GM12864 (cell line): ENCODE measurements at regions not wholly inside any gene's neighbourhood (a gene's known extent, or its start where the extent isn't known, plus 50 kb on each side); places are given as distances from the start of the nearest gene placed in this dataset.

Experiments used
- DNase-seq: peaks from one replicate; pipeline ENCODE4 v3.0.0-alpha.2; 2011; ENCODE audit warnings: low read depth
- H3K4me3 ChIP-seq: 2 replicates; pipeline ENCODE4 v1.5.1; 2011; ENCODE audit warnings: mild to moderate bottlenecking, low read depth, low read length, control low read depth
- CTCF ChIP-seq: IDR thresholded peaks from 2 replicates; pipeline ENCODE4 v1.5.1; 2011; ENCODE audit warnings: low read depth, mild to moderate bottlenecking, moderate library complexity, low read length, control low read depth, inconsistent platforms; ENCODE audit errors: missing control alignments

DNA sequence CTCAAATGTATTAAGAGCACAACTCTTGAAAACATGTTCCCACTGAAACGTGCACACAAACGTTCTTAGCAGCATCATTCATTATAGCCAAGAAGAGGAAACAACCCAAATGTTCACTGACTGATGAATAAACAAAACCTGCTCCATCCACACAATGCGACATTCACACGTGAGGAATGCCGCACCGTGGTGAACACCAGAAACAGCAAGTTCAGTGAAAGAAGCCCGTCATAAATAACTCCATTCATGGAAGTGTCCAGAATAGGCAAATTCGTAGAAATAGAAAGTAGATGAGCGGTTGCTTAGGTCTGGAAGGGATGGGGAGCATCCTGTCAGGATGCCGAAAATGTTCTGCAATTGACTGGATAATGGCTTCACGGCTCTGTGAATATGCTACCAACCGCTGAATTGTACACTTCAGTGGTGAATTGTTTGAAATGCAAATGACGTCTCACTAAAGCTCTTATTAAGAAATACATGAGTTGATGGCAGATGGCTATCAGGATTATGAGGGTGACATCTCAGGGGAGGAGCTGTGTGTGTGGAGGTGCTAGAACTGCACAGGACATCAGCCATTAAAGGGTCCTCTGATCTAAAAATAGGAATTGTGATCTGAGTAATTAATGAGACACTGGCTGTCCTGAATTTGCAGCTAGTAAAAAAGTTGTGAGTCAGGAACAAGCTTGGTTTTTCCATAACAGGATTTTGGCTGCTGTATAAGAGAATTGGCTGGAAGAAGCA is 771.0 kb downstream of the KCNJ18 start:
- DNase-seq = no peak
- no peak overlapping the region for H3K4me3 ChIP-seq
- TF ChIP-seq CTCF = no peak

GRCh38 chr17:22464041-22464440 is 771.7 kb downstream of the KCNJ18 start:
- DNase-seq = no peak
- no peak for TF ChIP-seq CTCF
- no peak overlapping the region for H3K4me3 ChIP-seq

GRCh38 chr17:22467720-22468119 is 775.4 kb downstream of the KCNJ18 start:
- TF ChIP-seq CTCF = no peak
- no peak overlapping the region for H3K4me3 ChIP-seq
- DNase-seq = no peak

GRCh38 chr17:22469101-22469880 is 777.0 kb downstream of the KCNJ18 start:
- DNase-seq = no peak
- no peak for TF ChIP-seq CTCF
- H3K4me3 ChIP-seq = no peak overlapping the region

DNA sequence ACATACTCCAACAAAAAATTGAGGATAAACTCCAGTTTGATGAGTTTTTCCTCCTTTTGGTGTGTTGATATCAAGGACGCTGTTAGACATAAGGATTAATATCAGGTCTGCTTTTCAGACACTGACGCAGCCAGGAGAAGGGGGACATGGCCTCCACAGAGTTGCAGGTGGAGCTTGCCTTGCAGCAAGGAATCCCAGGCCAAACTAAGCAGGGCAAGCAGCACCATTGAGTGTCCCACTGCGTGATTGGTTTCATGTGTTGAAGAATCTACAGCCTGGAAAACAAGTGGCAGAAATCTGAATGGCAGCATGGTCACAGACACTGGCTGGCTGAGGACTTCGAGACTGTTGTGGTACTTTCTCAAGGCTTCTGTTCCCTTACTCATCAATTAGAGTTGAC is 777.6 kb downstream of the KCNJ18 start:
- H3K4me3 ChIP-seq = no peak overlapping the region
- no peak for TF ChIP-seq CTCF
- no peak for DNase-seq

GRCh38 chr17:22470411-22471175 is 778.3 kb downstream of the KCNJ18 start:
- DNase-seq = no peak
- no peak for TF ChIP-seq CTCF
- H3K4me3 ChIP-seq = no peak overlapping the region
